H9 (cell line): ENCODE measurements at regions not wholly inside any gene's neighbourhood (a gene's known extent, or its start where the extent isn't known, plus 50 kb on each side); places are given as distances from the start of the nearest gene placed in this dataset.

ENCODE experiments used
- DNase-seq: peaks from one replicate; pipeline ENCODE4 v3.0.0-alpha.2; 2017
- H2AFZ ChIP-seq: one replicate; pipeline ENCODE4 v1.6.1; 2013; ENCODE audit warnings: mild to moderate bottlenecking, low read length, control low read depth, moderate library complexity
- H2AK5ac ChIP-seq: 2 replicates; pipeline ENCODE4 v1.6.1; 2013; ENCODE audit warnings: low read length, control low read depth, mixed read lengths; ENCODE audit not compliant: insufficient read length
- H2BK120ac ChIP-seq: one replicate; pipeline ENCODE4 v1.6.1; 2013; ENCODE audit warnings: low read depth, mild to moderate bottlenecking, low read length, control low read depth, inconsistent platforms; ENCODE audit not compliant: poor library complexity, severe bottlenecking
- H2BK12ac ChIP-seq: 2 replicates; pipeline ENCODE4 v1.6.1; 2013; ENCODE audit warnings: low read length, control low read depth, mixed read lengths, low read depth; ENCODE audit not compliant: insufficient read length
- H2BK15ac ChIP-seq: 2 replicates; pipeline ENCODE4 v1.6.1; 2013; ENCODE audit warnings: low read depth, low read length, control low read depth
- H2BK20ac ChIP-seq: one replicate; pipeline ENCODE4 v1.6.1; 2013; ENCODE audit warnings: low read depth, mild to moderate bottlenecking, low read length, control low read depth, inconsistent platforms; ENCODE audit not compliant: poor library complexity, severe bottlenecking
- H2BK5ac ChIP-seq: 2 replicates; pipeline ENCODE4 v1.6.1; 2013; ENCODE audit warnings: low read length, control low read depth, mixed read lengths; ENCODE audit not compliant: insufficient read length
- H3K14ac ChIP-seq: 2 replicates; pipeline ENCODE4 v1.6.1; 2013; ENCODE audit warnings: low read length, control low read depth; ENCODE audit not compliant: insufficient read depth
- H3K18ac ChIP-seq: 2 replicates; pipeline ENCODE4 v1.6.1; 2013; ENCODE audit warnings: low read depth, mild to moderate bottlenecking, mixed read lengths, low read length, control low read depth; ENCODE audit not compliant: insufficient read length
- H3K23ac ChIP-seq: 2 replicates; pipeline ENCODE4 v1.6.1; 2013; ENCODE audit warnings: low read length, control low read depth, mixed read lengths, low read depth; ENCODE audit not compliant: insufficient read length
- H3K23me2 ChIP-seq: 2 replicates; pipeline ENCODE4 v1.6.1; 2013; ENCODE audit warnings: low read depth, mild to moderate bottlenecking, mixed read lengths, low read length, control low read depth; ENCODE audit not compliant: insufficient read length, poor library complexity, severe bottlenecking
- H3K27ac ChIP-seq: 2 replicates; pipeline ENCODE4 v1.5.1; 2013; ENCODE audit warnings: low read length, control low read depth, mixed read lengths, low read depth; ENCODE audit not compliant: insufficient read length
- H3K27me3 ChIP-seq: 2 replicates; pipeline ENCODE4 v1.6.1; 2013; ENCODE audit warnings: low read length, control low read depth, inconsistent platforms; ENCODE audit not compliant: insufficient read depth
- H3K4ac ChIP-seq: 2 replicates; pipeline ENCODE4 v1.6.1; 2013; ENCODE audit warnings: low read depth, mild to moderate bottlenecking, control low read depth, inconsistent platforms, low read length, moderate library complexity
- H3K4me1 ChIP-seq: 2 replicates; pipeline ENCODE4 v1.6.1; 2013; ENCODE audit warnings: low read length, control low read depth, inconsistent platforms; ENCODE audit not compliant: insufficient read depth
- H3K4me2 ChIP-seq: 2 replicates; pipeline ENCODE4 v1.6.1; 2013; ENCODE audit warnings: low read length, control low read depth, mixed read lengths; ENCODE audit not compliant: insufficient read length, insufficient read depth
- H3K56ac ChIP-seq: 2 replicates; pipeline ENCODE4 v1.6.1; 2013; ENCODE audit warnings: low read depth, mild to moderate bottlenecking, mixed read lengths, low read length, control low read depth; ENCODE audit not compliant: insufficient read length
- H3K79me1 ChIP-seq: 2 replicates; pipeline ENCODE4 v1.6.1; 2013; ENCODE audit warnings: low read depth, mild to moderate bottlenecking, moderate library complexity, low read length, control low read depth, inconsistent platforms; ENCODE audit not compliant: insufficient read depth, poor library complexity, severe bottlenecking
- H3K79me2 ChIP-seq: 2 replicates; pipeline ENCODE4 v1.6.1; 2013; ENCODE audit warnings: low read length, control low read depth, inconsistent platforms; ENCODE audit not compliant: insufficient read depth
- H3K9ac ChIP-seq: 2 replicates; pipeline ENCODE4 v1.6.1; 2013; ENCODE audit warnings: low read length, control low read depth, mixed read lengths; ENCODE audit not compliant: insufficient read length; ENCODE audit errors: extremely low read depth
- H3K9me3 ChIP-seq: one replicate; pipeline ENCODE4 v1.6.1; 2013; ENCODE audit warnings: low read depth, low read length, inconsistent platforms; ENCODE audit not compliant: control insufficient read depth
- H3T11ph ChIP-seq: one replicate; pipeline ENCODE4 v1.6.1; 2013; ENCODE audit warnings: mild to moderate bottlenecking, low read length, control low read depth, inconsistent platforms
- H4K20me1 ChIP-seq: one replicate; pipeline ENCODE4 v1.6.1; 2013; ENCODE audit not compliant: control insufficient read depth, insufficient read length, insufficient read depth
- H4K5ac ChIP-seq: 2 replicates; pipeline ENCODE4 v1.6.1; 2013; ENCODE audit warnings: low read depth, mild to moderate bottlenecking, mixed read lengths, low read length, control low read depth; ENCODE audit not compliant: insufficient read length
- H4K8ac ChIP-seq: replicated peaks from 2 replicates; pipeline ENCODE4 v1.6.1; 2013; ENCODE audit warnings: low read length, control low read depth, mixed read lengths, low read depth; ENCODE audit not compliant: insufficient read length
- H4K91ac ChIP-seq: 2 replicates; pipeline ENCODE4 v1.6.1; 2013; ENCODE audit warnings: low read depth, mild to moderate bottlenecking, moderate library complexity, mixed read lengths, low read length, control low read depth; ENCODE audit not compliant: insufficient read length
- H3K27ac Mint-ChIP-seq, 3 experiments: 2 replicates in 2 of 3; 3 replicates in 1 of 3; pipeline ENCODE4 v1.8.0; 2020 to 2021; ENCODE audit warnings: mixed read lengths in 3 of 3, mild to moderate bottlenecking in 1 of 3, moderate library complexity in 1 of 3
- H3K27me3 Mint-ChIP-seq: 2 replicates; pipeline ENCODE4 v1.8.0; 2021; ENCODE audit warnings: low read depth, mild to moderate bottlenecking, moderate library complexity, mixed read lengths
- H3K36me3 Mint-ChIP-seq, 3 experiments: 2 replicates in 2 of 3; 3 replicates in 1 of 3; pipeline ENCODE4 v1.8.0; 2020 to 2021; ENCODE audit warnings: low read depth in 3 of 3, mixed read lengths in 3 of 3; ENCODE audit not compliant: insufficient read depth in 1 of 3
- H3K4me1 Mint-ChIP-seq, 2 experiments: 2 replicates each; pipeline ENCODE4 v1.8.0; 2020; ENCODE audit warnings: mixed read lengths in 2 of 2
- H3K4me3 Mint-ChIP-seq, 2 experiments: 2 replicates in 1 of 2; 3 replicates in 1 of 2; pipeline ENCODE4 v1.8.0; 2020 to 2021; ENCODE audit warnings: mild to moderate bottlenecking in 2 of 2, mixed read lengths in 2 of 2, moderate library complexity in 1 of 2
- H3K9me3 Mint-ChIP-seq, 2 experiments: 2 replicates in 1 of 2; 3 replicates in 1 of 2; pipeline ENCODE4 v1.8.0; 2020; ENCODE audit warnings: mild to moderate bottlenecking in 2 of 2, mixed read lengths in 2 of 2, moderate library complexity in 1 of 2
- CTCF ChIP-seq: fragments of 200-600 bp; sonication (generic); conservative IDR thresholded peaks from 3 replicates; pipeline ENCODE4 v1.8.0; 2021; ENCODE audit warnings: antibody characterized with exemption, mild to moderate bottlenecking
- WGBS: extraction: QIAGEN DNeasy Blood & Tissue Kit; methylation state at CpG from one replicate; pipeline ENCODE4 v1.1.7; 2013; ENCODE audit warnings: missing lambda C conversion rate, low lambda C conversion rate, mixed read lengths; ENCODE audit not compliant: insufficient read length; ENCODE audit errors: extremely low coverage; 5-methylcytosine and 5-hydroxymethylcytosine counted together

GRCh38 chr4:67327245-67328017 lies 217.9 kb downstream of the CENPC start:
- Histone ChIP-seq H3K14ac (no peak overlapping the region), H3K23ac (no peak overlapping the region), H2BK5ac (no peak overlapping the region), H3K23me2 (no peaks in the 10 kb centered on the region), H3K79me2 (no peaks in the 10 kb centered on the region), H2BK12ac (no peak overlapping the region), H4K5ac (no peak overlapping the region), H3K79me1 (no peaks in the 10 kb centered on the region), H3K27me3 (no peaks in the 10 kb centered on the region), H2BK120ac (no peak overlapping the region), H2BK15ac (no peak overlapping the region), H3T11ph (no peak overlapping the region), H3K4me1 (no peaks in the 10 kb centered on the region), H2AK5ac (no peak overlapping the region), H3K4ac (no peak overlapping the region), H3K4me2 (no peak overlapping the region), H4K8ac (no peak overlapping the region), H2BK20ac (no peak overlapping the region), H2AFZ (no peak overlapping the region), H3K9ac (no peak overlapping the region), H4K91ac (no peak overlapping the region), H3K56ac (no peak overlapping the region), H3K9me3 (no peaks in the 10 kb centered on the region), H3K27ac (no peak overlapping the region), H3K18ac (no peak overlapping the region), H4K20me1 (no peaks in the 10 kb centered on the region)
- WGBS, result no CpG with 5 or more reads among the region's 6 CpGs
- Mint-ChIP-seq H3K9me3 (peaks cover 18 to 20% of the 10 kb centered on the region in 2 experiments), H3K27me3 (no peaks in the 10 kb centered on the region), H3K4me1 (peaks cover 9 to 11% of the 10 kb centered on the region in 2 experiments), H3K36me3 (peaks cover 5 to 9% (median 7%) of the 10 kb centered on the region in 3 experiments; a peak in 6 of 7 replicates), H3K27ac (no peak overlapping the region), H3K4me3 (no peak overlapping the region)
- peak; percentile 38 for DNase-seq
- peak; percentile 93 for TF ChIP-seq CTCF
